GM19025 (cell line): ENCODE measurements at regions not wholly inside any gene's neighbourhood (a gene's known extent, or its start where the extent isn't known, plus 50 kb on each side); places are given as distances from the start of the nearest gene placed in this dataset.
"Not testable (repeated sequence)": the region's sequence is repeated elsewhere in the genome, so short reads cannot be mapped to it uniquely, and the experiment has no call there.

Experiments
- ATAC-seq: cut with Tn5 transposase; IDR thresholded peaks from one replicate; pipeline ENCODE4 v1.9.1; 2021; ENCODE audit warnings: mild to moderate bottlenecking, low read depth, moderate library complexity; ENCODE audit not compliant: unreplicated experiment

GRCh38 chr1:217921126-217921904 lies 290.2 kb downstream of the SPATA17 start:
- ATAC-seq, result no peak

DNA sequence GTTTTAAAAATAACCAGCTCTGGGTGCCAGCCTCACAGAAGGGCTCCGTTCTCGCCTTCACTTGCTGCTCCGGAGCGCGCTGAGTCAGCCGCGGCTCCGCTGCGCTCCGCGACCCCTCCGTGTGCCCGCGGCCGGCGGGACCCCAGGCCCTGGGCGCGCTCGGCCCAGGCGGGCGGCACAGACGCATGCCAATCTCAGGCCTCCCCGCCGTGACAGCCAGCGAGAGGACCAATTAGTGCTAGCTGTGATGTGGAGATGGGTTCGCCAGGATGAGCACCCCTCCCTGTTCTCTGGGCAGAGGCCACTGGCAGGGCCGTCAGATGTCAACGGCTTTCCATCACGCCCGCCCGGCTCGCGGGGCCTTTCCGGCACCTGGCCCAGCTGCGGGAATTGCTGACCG lies 293.8 kb downstream of the SPATA17 start:
- no peak for ATAC-seq

DNA sequence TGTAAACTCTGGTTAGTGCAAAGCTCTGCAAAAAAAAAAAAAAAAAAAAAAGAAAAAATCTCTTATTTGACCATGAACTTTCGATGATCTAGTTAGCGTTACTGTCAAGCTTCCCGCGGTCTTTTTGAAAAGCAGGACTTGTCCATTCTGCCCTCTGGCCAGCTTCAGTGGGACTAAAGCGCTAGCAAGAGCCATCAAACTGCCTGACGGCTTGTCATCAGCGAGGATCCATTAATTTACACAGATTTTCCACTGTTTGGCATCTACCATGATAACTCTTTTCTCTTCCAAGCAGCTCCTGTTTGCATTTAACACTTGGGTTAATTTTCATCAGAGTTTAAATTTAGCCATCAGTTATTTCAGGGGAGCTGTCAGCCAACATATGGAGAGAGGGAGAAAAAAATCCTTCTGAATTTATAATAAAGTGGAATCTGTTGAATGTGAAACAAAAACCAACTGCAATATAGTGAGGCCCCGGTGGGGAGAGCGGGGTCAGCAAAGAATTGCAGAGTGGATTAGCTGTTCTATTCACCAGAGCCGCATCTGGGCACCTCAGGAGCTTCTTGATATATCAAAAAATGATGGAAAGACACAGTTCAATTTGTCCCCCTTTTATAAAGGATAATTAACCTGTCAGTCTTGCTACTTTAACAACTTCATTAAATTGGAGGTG lies 298.2 kb downstream of the SPATA17 start:
- no peak for ATAC-seq

- ATAC-seq, result no peak
Measured at GRCh38 chr1:217943361-217943760, 312.2 kb downstream of the SPATA17 start.

DNA sequence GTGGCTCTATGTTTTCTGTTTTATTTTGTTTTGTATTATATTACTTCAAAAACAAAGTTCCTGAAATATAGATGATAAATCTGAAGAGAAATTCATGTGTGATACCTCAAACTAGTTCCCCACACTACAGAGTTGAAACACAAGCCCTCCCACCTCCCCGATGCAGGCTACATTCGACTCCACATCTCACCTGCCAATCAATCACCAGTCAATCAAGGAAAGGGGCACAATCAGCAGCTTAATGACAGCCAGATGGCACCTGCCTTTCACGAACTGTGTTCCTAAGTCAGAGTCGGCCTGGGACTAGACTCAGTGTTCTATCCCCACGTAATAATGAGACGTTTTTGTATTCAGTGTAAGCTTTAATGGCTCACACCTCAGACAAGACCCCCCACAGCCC lies 313.4 kb downstream of the SPATA17 start:
- no peak for ATAC-seq

GRCh38 chr1:217946511-217946910 lies 315.4 kb downstream of the SPATA17 start:
- ATAC-seq, result no peak

GRCh38 chr1:217948741-217949140 lies 317.6 kb downstream of the SPATA17 start:
- ATAC-seq, result no peak

DNA sequence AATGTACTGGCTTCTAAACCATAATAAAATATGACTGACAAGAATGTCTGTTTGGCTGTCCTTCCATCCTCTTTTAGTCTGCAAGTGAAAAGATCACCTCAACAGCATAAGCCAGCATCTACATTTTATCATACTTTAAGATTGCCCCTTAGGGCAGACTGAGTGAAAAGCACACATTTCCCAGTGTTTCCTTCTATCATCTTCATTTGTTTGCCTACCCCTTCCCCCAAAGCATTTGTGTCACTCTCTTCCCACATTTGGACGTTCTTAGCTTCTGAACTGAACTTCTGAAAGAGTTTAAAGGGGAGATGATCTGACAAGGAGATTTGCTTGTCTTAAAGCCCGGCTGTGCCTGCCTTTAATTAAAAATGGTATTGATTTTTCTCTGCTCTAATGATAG lies 322.2 kb downstream of the SPATA17 start:
- ATAC-seq, result no peak

DNA sequence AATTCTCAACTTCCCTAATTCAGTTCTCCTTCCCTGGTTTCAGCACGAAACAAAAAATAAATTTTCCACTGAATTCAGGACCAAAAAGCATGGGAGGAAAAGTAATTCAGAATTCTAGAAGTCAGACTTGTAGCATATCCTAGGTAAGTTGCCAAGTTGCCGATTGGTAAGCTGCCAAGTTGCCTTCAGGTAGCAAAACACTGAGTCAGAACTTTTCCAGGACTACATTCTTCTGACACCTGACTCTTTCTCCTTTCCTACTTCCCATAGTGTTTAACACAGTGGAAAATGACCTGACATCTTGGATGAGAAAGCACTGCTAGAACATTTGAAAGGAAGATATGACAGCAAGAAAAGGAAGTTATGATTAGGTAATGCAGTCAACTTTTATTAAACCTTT lies 322.8 kb downstream of the SPATA17 start:
- ATAC-seq, result no peak

GRCh38 chr1:217955723-217956122 lies 324.6 kb downstream of the SPATA17 start:
- no peak for ATAC-seq

GRCh38 chr1:217965156-217965786 lies 319.8 kb upstream of the RRP15 start:
- ATAC-seq, result no peak

DNA sequence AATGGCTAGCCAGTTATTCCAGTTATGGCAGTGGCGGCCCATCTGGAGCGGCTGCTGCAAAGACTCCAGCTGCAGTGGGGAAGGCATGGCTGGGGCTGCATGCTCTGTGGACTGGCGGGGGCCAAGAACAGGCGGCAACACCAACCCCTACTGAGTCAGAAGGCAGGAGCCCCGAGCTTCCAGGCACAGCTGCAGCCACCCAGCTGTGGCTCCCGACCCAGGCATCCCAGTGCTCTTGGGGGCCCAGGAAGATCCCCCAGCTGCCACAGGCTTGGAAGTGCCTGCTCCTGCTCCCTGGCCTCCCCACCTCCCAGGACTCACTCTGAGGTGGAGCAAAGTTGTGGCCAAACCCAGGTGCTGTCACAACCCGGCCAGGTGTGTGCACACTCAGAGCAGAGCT lies 317.0 kb upstream of the RRP15 start:
- ATAC-seq, result no peak

DNA sequence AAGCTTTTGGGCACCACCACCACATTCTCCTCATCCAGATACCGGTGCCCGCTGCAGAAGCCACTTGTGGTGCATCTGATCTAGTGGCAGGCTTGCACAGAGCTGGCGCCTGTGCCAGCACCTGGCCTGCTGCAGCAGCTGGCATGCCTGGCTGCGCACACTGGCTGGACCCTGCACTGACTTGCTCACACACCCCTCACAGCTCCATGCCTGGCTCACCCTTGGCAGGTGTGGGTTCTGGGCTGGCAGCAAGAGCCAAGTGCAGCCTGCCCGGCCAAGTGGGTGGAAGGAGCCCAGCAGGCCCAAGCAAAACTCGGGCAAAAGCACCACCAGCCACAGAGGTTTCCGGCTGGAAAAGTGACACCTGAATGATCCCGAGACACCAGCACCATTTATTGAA lies 315.7 kb upstream of the RRP15 start:
- ATAC-seq, result no peak

- ATAC-seq, result no peak
Measured at GRCh38 chr1:217977943-217978342, 307.1 kb upstream of the RRP15 start.

DNA sequence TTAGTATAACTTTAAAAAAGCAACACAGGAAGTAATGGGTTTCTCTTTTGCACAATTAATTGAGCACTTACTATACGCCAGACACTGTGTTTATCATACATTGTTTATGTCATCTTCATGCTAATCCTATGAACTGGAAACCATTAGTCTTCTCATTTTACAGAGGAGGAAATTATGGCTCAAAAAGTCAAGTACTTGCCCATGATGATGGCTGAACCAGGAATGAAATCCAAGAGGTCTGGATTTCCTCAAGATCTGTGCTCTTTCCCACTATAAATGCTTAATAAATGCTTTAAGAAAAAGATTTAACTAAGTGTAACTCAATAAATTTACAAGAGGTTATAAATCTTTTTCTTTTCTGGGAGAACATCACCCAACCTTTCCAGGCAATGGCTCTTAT lies 303.7 kb upstream of the RRP15 start:
- ATAC-seq, result no peak

- ATAC-seq, result no peak
Measured at GRCh38 chr1:217982331-217983050, 302.6 kb upstream of the RRP15 start.

DNA sequence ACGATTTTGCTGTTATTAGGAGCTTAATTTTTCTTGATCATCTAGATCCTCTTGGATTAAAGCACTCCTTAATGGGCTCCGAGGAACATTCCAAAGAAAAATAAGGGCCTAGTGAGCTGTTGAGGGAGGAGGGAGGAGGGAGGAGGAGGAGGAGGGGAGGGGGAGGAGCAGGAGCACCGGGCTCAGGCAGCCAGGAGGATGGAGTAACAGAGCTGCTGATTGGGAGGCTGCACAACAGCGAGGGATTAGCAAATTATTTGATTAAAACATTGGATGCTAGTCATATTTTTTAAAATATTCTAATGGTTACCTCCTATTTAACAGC lies 302.1 kb upstream of the RRP15 start:
- ATAC-seq, result no peak

DNA sequence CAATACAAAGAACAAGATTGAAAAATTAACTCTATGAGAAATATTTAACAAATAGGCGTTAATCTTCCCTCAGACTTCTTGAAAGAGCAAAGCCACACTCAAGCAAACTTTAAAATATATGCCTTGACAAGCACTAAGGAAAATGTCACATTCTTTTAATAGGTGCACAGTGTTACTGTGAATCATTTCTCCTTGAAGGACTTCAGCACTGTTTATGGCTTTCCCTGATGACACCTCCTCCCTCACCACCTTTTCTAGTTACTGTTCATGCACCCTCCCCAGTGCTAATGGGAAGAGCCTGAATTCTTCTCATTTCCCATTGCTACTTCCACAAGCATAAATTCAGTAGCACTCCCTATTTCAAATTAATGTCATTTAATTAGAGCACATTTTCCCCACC lies 299.5 kb upstream of the RRP15 start:
- no peak for ATAC-seq

DNA sequence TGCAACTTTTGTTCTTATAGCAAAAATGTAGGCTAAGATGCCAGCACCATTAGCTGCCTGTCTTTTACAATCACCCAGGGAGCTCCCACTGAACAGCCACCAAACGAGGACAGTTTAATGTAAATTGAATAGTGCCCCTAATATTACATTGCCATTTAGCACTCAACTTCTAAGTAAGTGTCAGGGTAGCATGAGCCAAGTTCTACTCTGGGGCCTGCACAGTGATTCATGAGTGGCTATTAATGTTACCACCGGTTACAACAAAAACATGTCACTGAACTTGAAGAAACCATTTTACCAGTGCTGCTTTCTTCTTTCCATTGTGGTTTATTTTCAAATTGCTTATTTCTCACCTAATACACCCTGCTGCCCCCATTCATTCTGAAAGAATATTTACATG lies 295.6 kb upstream of the RRP15 start:
- no peak for ATAC-seq

GRCh38 chr1:217993439-217993838 lies 291.7 kb upstream of the RRP15 start:
- ATAC-seq, result no peak

GRCh38 chr1:218008296-218008695 lies 276.8 kb upstream of the RRP15 start:
- not testable (repeated sequence) for ATAC-seq
